Stomach (tissue), 4 donors: ENCODE measurements at regions not wholly inside any gene's neighbourhood (a gene's known extent, or its start where the extent isn't known, plus 50 kb on each side); places are given as distances from the start of the nearest gene placed in this dataset.

ENCODE experiments used
- POLR2AphosphoS5 ChIP-seq, 3 donors: sonication (generic); formaldehyde crosslinking; IDR thresholded peaks; one replicate each; pipeline ENCODE4 v1.6.1; 2016; ENCODE audit warnings: antibody characterized with exemption in 3 of 3
- TF ChIP-seq, protein P1 (sequence below), 7 experiments: fragments of 450-650 bp in 4 of 7; fragments of 200-600 bp in 3 of 7; sonication (generic) in 3 of 7; IDR thresholded peaks; one replicate each; pipeline ENCODE4 v1.5.1; 2016 to 2019; ENCODE audit warnings: antibody characterized with exemption in 7 of 7, control low read depth in 2 of 7, mild to moderate bottlenecking in 1 of 7

GRCh38 chr18:76252880-76253279, 242.2 kb downstream of the ZNF516 start:
- TF ChIP-seq, protein P1, sequence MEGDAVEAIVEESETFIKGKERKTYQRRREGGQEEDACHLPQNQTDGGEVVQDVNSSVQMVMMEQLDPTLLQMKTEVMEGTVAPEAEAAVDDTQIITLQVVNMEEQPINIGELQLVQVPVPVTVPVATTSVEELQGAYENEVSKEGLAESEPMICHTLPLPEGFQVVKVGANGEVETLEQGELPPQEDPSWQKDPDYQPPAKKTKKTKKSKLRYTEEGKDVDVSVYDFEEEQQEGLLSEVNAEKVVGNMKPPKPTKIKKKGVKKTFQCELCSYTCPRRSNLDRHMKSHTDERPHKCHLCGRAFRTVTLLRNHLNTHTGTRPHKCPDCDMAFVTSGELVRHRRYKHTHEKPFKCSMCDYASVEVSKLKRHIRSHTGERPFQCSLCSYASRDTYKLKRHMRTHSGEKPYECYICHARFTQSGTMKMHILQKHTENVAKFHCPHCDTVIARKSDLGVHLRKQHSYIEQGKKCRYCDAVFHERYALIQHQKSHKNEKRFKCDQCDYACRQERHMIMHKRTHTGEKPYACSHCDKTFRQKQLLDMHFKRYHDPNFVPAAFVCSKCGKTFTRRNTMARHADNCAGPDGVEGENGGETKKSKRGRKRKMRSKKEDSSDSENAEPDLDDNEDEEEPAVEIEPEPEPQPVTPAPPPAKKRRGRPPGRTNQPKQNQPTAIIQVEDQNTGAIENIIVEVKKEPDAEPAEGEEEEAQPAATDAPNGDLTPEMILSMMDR (IDR thresholded peaks at IDR 0.05), result no peak
- no peak for TF ChIP-seq POLR2AphosphoS5 (IDR thresholded peaks at IDR 0.05)
